ENCODE measurements at regions not wholly inside any gene's neighbourhood (a gene's known extent, or its start where the extent isn't known, plus 50 kb on each side); places are given as distances from the start of the nearest gene placed in this dataset.

DNA sequence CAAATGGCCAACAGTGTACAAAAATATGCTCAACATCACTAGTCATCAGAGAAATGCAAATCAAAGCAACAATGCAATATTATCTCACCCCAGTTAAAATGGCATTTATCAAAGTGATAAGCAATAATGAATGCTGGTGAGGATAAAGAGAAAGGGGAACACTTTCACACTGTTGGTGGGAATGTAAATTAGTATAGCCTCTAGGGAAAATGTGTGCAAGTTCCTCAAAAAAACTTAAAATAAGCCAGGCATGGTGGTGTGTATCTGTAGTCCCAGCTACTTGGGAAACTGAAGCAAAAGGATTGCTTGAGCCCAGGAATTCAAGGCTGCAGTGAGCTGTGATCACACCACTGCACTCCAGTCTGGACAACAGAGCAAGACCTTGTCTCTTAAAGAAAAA lies 572.1 kb downstream of the NLGN4X start:
- intact Hi-C loops (cut with micrococcal nuclease), result no loop called here
- ChIA-PET POLR2A (no interaction called here), CTCF (no interaction called here)
- Mint-ChIP-seq H3K36me3 (ENCODE audit: low read depth) (no peaks in the 10 kb centered on the region), H3K27me3 (no peaks in the 10 kb centered on the region), H3K4me1 (ENCODE audit: low read depth) (no peaks in the 10 kb centered on the region), H3K27ac (no peak overlapping the region), H3K4me3 (no peak overlapping the region), H3K9me3 (peaks cover 6% of the 10 kb centered on the region)
- no peak for ATAC-seq
- TF ChIP-seq, protein P1, sequence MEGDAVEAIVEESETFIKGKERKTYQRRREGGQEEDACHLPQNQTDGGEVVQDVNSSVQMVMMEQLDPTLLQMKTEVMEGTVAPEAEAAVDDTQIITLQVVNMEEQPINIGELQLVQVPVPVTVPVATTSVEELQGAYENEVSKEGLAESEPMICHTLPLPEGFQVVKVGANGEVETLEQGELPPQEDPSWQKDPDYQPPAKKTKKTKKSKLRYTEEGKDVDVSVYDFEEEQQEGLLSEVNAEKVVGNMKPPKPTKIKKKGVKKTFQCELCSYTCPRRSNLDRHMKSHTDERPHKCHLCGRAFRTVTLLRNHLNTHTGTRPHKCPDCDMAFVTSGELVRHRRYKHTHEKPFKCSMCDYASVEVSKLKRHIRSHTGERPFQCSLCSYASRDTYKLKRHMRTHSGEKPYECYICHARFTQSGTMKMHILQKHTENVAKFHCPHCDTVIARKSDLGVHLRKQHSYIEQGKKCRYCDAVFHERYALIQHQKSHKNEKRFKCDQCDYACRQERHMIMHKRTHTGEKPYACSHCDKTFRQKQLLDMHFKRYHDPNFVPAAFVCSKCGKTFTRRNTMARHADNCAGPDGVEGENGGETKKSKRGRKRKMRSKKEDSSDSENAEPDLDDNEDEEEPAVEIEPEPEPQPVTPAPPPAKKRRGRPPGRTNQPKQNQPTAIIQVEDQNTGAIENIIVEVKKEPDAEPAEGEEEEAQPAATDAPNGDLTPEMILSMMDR (IDR thresholded peaks at IDR 0.05), result no peak
- no peak for DNase-seq

DNA sequence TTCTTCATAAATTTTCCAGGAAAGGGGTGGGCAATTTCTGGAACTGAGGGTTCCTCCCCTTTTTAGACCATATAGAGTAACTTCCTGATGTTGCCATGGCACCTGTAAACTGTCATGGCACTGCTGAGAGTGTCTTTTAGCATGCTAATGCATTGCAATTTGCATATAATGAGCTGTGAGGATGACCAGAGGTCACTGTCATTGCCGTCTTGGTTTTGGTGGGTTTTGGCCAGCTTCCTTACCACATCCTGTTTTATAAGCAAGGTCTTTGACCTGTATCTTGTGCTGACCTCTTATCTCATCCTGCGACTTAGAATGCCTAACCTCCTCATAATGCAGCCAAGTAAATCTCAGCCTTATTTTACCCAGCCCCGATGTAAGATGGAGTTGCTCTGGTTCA lies 577.8 kb downstream of the NLGN4X start:
- Mint-ChIP-seq H3K4me3 (no peak overlapping the region), H3K36me3 (ENCODE audit: low read depth) (no peaks in the 10 kb centered on the region), H3K9me3 (peaks cover 10% of the 10 kb centered on the region), H3K4me1 (ENCODE audit: low read depth) (no peaks in the 10 kb centered on the region), H3K27ac (no peak overlapping the region), H3K27me3 (no peaks in the 10 kb centered on the region)
- no peak for DNase-seq
- TF ChIP-seq, protein P1 (IDR thresholded peaks at IDR 0.05), result no peak
- intact Hi-C loops (cut with micrococcal nuclease), result no loop called here
- POLR2A ChIA-PET, result no interaction called here
- CTCF ChIA-PET, result no interaction called here
- ATAC-seq, result no peak

DNA sequence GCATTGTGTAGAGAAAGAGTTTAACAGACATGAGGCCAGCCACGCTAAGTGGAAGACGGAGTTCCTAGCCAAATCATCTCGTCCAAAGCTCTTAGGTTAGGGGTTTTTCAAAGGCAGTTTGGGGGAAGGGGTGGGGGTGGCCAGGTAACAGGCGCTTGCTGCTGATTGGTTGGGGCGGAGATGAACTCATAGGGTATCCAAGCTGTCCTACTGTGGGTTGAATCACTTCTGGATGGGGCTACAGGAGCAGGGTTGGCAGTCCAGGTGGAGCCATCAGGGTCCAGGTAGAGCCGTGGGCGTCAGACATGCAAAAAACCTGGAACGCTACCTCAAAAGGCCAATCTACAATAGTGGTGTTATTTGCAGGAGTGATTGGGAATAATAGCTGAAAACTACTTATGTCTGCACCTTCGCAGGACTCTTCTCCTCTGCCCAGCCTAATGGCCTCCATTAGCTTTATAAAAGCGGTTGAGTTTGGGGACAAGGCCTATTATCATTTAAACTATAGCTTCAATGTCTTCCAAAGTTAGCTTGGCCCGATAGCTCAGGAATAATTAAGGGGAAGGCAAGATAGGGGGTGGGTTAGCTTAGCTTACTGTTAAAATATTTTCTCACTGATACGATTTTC lies 579.6 kb downstream of the NLGN4X start:
- Mint-ChIP-seq H3K36me3 (ENCODE audit: low read depth) (no peaks in the 10 kb centered on the region), H3K4me3 (no peak overlapping the region), H3K4me1 (ENCODE audit: low read depth) (no peaks in the 10 kb centered on the region), H3K27me3 (no peaks in the 10 kb centered on the region), H3K9me3 (peaks cover 11% of the 10 kb centered on the region), H3K27ac (no peak overlapping the region)
- intact Hi-C loops (cut with micrococcal nuclease), result no loop called here
- TF ChIP-seq, protein P1 (IDR thresholded peaks at IDR 0.05), result no peak
- ChIA-PET CTCF (no interaction called here), POLR2A (no interaction called here)
- no peak for DNase-seq
- ATAC-seq, result no peak

DNA sequence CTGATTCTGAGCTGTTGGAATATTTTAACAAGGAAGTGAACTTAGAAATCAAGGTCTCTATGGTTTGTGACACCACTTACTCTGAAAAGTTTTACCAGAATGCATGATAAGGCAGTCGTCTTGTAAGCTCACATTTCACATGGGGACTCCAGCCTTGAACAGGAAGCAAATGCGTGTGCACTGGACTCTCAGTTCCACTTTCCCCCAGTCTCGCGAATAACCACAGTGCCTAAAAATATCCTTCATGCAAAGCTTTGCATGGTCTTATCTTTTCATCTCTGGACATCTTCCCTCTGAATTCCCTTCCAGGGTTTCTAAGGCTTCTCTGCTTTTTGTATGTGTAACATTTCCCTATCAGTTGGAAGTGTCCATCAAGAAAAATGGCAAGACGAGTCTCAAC lies 581.8 kb downstream of the NLGN4X start:
- CTCF ChIA-PET, result no interaction called here
- H3K27me3 Mint-ChIP-seq, result no peaks in the 10 kb centered on the region
- H3K4me1 Mint-ChIP-seq (ENCODE audit: low read depth), result no peaks in the 10 kb centered on the region
- TF ChIP-seq, protein P1 (IDR thresholded peaks at IDR 0.05), result no peak
- no peak overlapping the region for H3K27ac Mint-ChIP-seq
- POLR2A ChIA-PET, result no interaction called here
- H3K9me3 Mint-ChIP-seq, result peaks cover 8% of the 10 kb centered on the region
- ATAC-seq (no peak), DNase-seq (no peak)
- H3K4me3 Mint-ChIP-seq, result no peak overlapping the region
- H3K36me3 Mint-ChIP-seq (ENCODE audit: low read depth), result no peaks in the 10 kb centered on the region
- intact Hi-C loops (cut with micrococcal nuclease), result no loop called here

DNA sequence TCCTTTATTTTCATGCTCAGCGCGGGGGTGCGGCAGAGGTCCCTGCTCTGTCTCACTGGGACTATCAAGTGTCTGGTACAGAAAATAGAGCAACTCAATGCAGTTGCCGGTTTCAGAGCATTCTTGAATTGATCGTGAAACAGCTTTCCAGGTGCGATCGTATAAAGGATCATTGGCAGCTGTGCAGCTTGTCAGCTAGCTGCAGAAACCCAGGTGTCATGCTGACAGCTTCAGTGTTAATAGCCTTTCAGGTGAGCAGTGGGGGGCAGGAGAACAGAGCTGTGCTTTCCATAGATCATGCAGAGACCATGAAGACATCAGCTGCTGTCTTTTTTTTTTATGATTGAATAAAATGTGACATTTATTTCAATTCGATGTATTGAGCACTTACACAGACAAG lies 583.9 kb downstream of the NLGN4X start:
- Mint-ChIP-seq H3K27ac (no peak overlapping the region), H3K36me3 (ENCODE audit: low read depth) (no peaks in the 10 kb centered on the region)
- CTCF ChIA-PET, result no interaction called here

More for the DNA sequence above, 583.9 kb downstream of the NLGN4X start:
- no peaks in the 10 kb centered on the region for H3K27me3 Mint-ChIP-seq
- H3K4me3 Mint-ChIP-seq, result no peak overlapping the region
- H3K9me3 Mint-ChIP-seq, result peaks cover 8% of the 10 kb centered on the region
- TF ChIP-seq, protein P1 (IDR thresholded peaks at IDR 0.05), result no peak
- ATAC-seq, result no peak
- no peaks in the 10 kb centered on the region for H3K4me1 Mint-ChIP-seq (ENCODE audit: low read depth)
- POLR2A ChIA-PET, result no interaction called here
- intact Hi-C loops (cut with micrococcal nuclease), result no loop called here
- DNase-seq, result no peak
